ENCODE measurements at regions not wholly inside any gene's neighbourhood (a gene's known extent, or its start where the extent isn't known, plus 50 kb on each side); places are given as distances from the start of the nearest gene placed in this dataset.

- no peak for DNase-seq
Measured at GRCh38 chr7:96638669-96639068, 71.0 kb downstream of the SEM1 start.

GRCh38 chr7:96637522-96637921 is 72.1 kb downstream of the SEM1 start:
- no peak for DNase-seq

- DNase-seq, result no peak
Measured at GRCh38 chr7:96636979-96637378, 72.7 kb downstream of the SEM1 start.

GRCh38 chr7:96636342-96636860 is 73.2 kb downstream of the SEM1 start:
- no peak for DNase-seq

GRCh38 chr7:96629884-96630283 is 79.8 kb downstream of the SEM1 start:
- DNase-seq, result no peak

GRCh38 chr7:96624954-96625353 is 84.7 kb downstream of the SEM1 start:
- DNase-seq, result no peak

GRCh38 chr7:96621932-96622331 is 87.7 kb downstream of the SEM1 start:
- DNase-seq, result no peak

GRCh38 chr7:96614154-96614867 is 95.3 kb downstream of the SEM1 start:
- DNase-seq, result no peak

GRCh38 chr7:96612034-96612433 is 97.6 kb downstream of the SEM1 start:
- no peak for DNase-seq

- no peak for DNase-seq
Measured at GRCh38 chr7:96605045-96605716, 104.5 kb downstream of the SEM1 start.

GRCh38 chr7:96599288-96599936 is 110.2 kb downstream of the SEM1 start:
- DNase-seq, result no peak

- DNase-seq, result no peak
Measured at GRCh38 chr7:96598421-96598820, 111.2 kb downstream of the SEM1 start.

- peak; percentile 1 for DNase-seq
Measured at GRCh38 chr7:96596120-96596826, 113.4 kb downstream of the SEM1 start.

- no peak for DNase-seq
Measured at GRCh38 chr7:96591900-96592676, 117.6 kb downstream of the SEM1 start.

- DNase-seq, result no peak
Measured at GRCh38 chr7:96591159-96591899, 118.3 kb downstream of the SEM1 start.

- DNase-seq, result no peak
Measured at GRCh38 chr7:96589038-96589437, 120.6 kb downstream of the SEM1 start.

- DNase-seq, result no peak
Measured at GRCh38 chr7:96579119-96579518, 130.5 kb downstream of the SEM1 start.

GRCh38 chr7:96578606-96579005 is 131.0 kb downstream of the SEM1 start:
- DNase-seq, result no peak

- DNase-seq, result no peak
Measured at GRCh38 chr7:96563409-96563808, 146.2 kb downstream of the SEM1 start.

GRCh38 chr7:96562966-96563365 is 146.7 kb downstream of the SEM1 start:
- DNase-seq, result no peak

GRCh38 chr7:96562458-96562857 is 147.2 kb downstream of the SEM1 start:
- no peak for DNase-seq

GRCh38 chr7:96561892-96562291 is 147.8 kb downstream of the SEM1 start:
- DNase-seq, result no peak

Measured in activated CD4-positive, alpha-beta T cell treated with anti-CD3 and anti-CD28 coated beads, Interleukin-10, Interleukin-2, amounts not matched to agents 100 ng/mL and 50 ng/mL, durations not matched to agents 16 hours and 8 hours (primary cell).